Testis (tissue), 2 donors: ENCODE measurements at regions not wholly inside any gene's neighbourhood (a gene's known extent, or its start where the extent isn't known, plus 50 kb on each side); places are given as distances from the start of the nearest gene placed in this dataset.
"Not testable (repeated sequence)": the region's sequence is repeated elsewhere in the genome, so short reads cannot be mapped to it uniquely, and the experiment has no call there.

Source experiments
- DNase-seq: peaks from one replicate; pipeline ENCODE4 v3.0.0-alpha.2; 2019
- H3K27ac ChIP-seq, 2 donors: fragments of 200-600 bp; sonication (generic); one replicate each; pipeline ENCODE4 v1.5.1; 2019
- H3K27me3 ChIP-seq: fragments of 200-600 bp; sonication (generic); one replicate; pipeline ENCODE4 v1.5.1; 2019
- H3K36me3 ChIP-seq: fragments of 200-600 bp; sonication (generic); one replicate; pipeline ENCODE4 v1.5.1; 2017; ENCODE audit warnings: low read depth; ENCODE audit errors: missing control alignments
- H3K4me1 ChIP-seq: fragments of 200-600 bp; sonication (generic); one replicate; pipeline ENCODE4 v1.5.1; 2019
- H3K4me3 ChIP-seq, 2 donors: fragments of 200-600 bp; sonication (generic); one replicate each; pipeline ENCODE4 v1.5.1; 2017 to 2019
- H3K9me3 ChIP-seq: fragments of 200-600 bp; sonication (generic); one replicate; pipeline ENCODE4 v1.5.1; 2017
- POLR2A ChIP-seq: fragments of 450-650 bp; IDR thresholded peaks from one replicate; pipeline ENCODE4 v1.6.1; 2017; ENCODE audit warnings: antibody characterized with exemption, mild to moderate bottlenecking, moderate library complexity
- WGBS, 2 donors: methylation state at CpG; one replicate each; pipeline ENCODE4 v1.1.5; 2018; 5-methylcytosine and 5-hydroxymethylcytosine counted together
- intact Hi-C: fragments of 100-400 bp; cut with DNase I; formaldehyde crosslinking; loops from one replicate; pipeline ENCODE4 v1.15.1; 2023; ENCODE audit warnings: low total_unique reads
- TF ChIP-seq, protein P1 (sequence below), 3 experiments: fragments of 450-650 bp in 2 of 3; fragments of 200-600 bp in 1 of 3; sonication (generic) in 1 of 3; IDR thresholded peaks; one replicate each; pipeline ENCODE4 v1.5.1; 2016 to 2019; ENCODE audit warnings: antibody characterized with exemption in 3 of 3, mild to moderate bottlenecking in 2 of 3, moderate library complexity in 1 of 3

- WGBS, 2 donors: 59 to 71% methylated on average over 6 of the region's 6 CpGs
- no peak for DNase-seq
- H3K9me3 ChIP-seq: no peaks in the 10 kb centered on the region
- H3K36me3 ChIP-seq: no peaks in the 10 kb centered on the region
- no peak overlapping the region for H3K4me3 ChIP-seq
- no peak for TF ChIP-seq POLR2A
- TF ChIP-seq, protein P1, sequence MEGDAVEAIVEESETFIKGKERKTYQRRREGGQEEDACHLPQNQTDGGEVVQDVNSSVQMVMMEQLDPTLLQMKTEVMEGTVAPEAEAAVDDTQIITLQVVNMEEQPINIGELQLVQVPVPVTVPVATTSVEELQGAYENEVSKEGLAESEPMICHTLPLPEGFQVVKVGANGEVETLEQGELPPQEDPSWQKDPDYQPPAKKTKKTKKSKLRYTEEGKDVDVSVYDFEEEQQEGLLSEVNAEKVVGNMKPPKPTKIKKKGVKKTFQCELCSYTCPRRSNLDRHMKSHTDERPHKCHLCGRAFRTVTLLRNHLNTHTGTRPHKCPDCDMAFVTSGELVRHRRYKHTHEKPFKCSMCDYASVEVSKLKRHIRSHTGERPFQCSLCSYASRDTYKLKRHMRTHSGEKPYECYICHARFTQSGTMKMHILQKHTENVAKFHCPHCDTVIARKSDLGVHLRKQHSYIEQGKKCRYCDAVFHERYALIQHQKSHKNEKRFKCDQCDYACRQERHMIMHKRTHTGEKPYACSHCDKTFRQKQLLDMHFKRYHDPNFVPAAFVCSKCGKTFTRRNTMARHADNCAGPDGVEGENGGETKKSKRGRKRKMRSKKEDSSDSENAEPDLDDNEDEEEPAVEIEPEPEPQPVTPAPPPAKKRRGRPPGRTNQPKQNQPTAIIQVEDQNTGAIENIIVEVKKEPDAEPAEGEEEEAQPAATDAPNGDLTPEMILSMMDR (IDR thresholded peaks at IDR 0.05): no peak
- intact Hi-C loops: no loop called here
- H3K27me3 ChIP-seq: no peaks in the 10 kb centered on the region
- H3K4me1 ChIP-seq: no peaks in the 10 kb centered on the region
- no peak overlapping the region for H3K27ac ChIP-seq
These were observed 654.6 kb downstream of the SH2D4B start for GRCh38 chr10:81192221-81192788.

- Histone ChIP-seq H3K27ac (no peak overlapping the region), H3K9me3 (no peaks in the 10 kb centered on the region), H3K4me3 (no peak overlapping the region), H3K27me3 (no peaks in the 10 kb centered on the region), H3K36me3 (no peaks in the 10 kb centered on the region), H3K4me1 (no peaks in the 10 kb centered on the region)
- 79 to 89% methylated on average over 2 of the region's 2 CpGs for WGBS, 2 donors
- intact Hi-C loops: no loop called here
- TF ChIP-seq, protein P1 (IDR thresholded peaks at IDR 0.05): no peak
- no peak for TF ChIP-seq POLR2A
- DNase-seq: no peak
These were observed 663.1 kb downstream of the SH2D4B start for GRCh38 chr10:81200801-81201200.

- DNase-seq, H3K27me3 ChIP-seq, intact Hi-C loops, H3K9me3 ChIP-seq, H3K36me3 ChIP-seq, H3K4me3 ChIP-seq, H3K4me1 ChIP-seq, H3K27ac ChIP-seq: not testable (repeated sequence)
- 84 to 88% methylated on average over 5 of the region's 5 CpGs for WGBS, 2 donors
These were observed 667.6 kb upstream of the NRG3 start for GRCh38 chr10:81207359-81207758.

DNA sequence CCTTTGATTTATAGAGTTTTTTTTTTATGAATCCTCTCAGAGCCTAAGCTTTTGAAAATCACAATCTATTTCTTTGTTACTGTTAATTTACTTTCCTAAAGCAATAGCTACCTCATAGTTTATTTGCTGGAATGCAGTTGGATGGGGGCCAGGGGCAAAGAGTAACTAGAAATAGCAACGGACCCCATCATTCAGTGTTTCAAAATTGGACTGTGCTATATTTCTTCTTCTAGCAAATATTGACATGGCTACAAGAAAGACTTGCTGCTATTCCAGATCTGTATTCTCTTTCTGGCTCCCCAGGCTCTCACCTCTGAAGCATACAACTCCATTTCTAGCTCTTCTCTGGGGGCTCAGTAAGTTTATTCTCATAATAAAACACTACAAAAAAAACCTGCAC, 661.6 kb upstream of the NRG3 start:
- H3K27ac ChIP-seq: no peak overlapping the region
- H3K36me3 ChIP-seq: no peaks in the 10 kb centered on the region
- no peak overlapping the region for H3K4me3 ChIP-seq
- H3K9me3 ChIP-seq: no peaks in the 10 kb centered on the region
- H3K4me1 ChIP-seq: no peaks in the 10 kb centered on the region
- no peak for DNase-seq
- intact Hi-C loops: no loop called here
- WGBS, 2 donors: 44 to 49% methylated on average over 1 of the region's 1 CpG
- no peak for TF ChIP-seq POLR2A
- TF ChIP-seq, protein P1 (IDR thresholded peaks at IDR 0.05): no peak
- no peaks in the 10 kb centered on the region for H3K27me3 ChIP-seq

DNA sequence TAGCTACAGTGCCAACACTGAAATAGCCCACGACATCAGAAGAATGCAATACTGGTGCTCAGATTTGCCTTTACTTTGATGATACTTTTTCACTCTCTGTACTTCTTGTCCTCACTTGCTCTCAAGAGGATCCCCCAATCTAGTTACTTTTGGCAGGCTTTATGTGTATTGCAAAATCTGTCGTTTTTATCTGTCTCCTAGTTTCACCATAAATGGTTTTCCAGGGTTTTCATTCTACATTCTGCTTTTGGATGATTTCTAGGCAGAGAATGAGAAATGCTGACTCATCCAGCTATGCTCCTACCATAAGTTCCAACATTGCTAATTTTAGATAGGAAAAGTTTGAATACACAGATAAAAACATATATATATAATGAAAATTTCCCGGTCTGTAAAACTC, 659.5 kb upstream of the NRG3 start:
- DNase-seq: no peak
- no peak overlapping the region for H3K4me3 ChIP-seq
- H3K27ac ChIP-seq: no peak overlapping the region
- intact Hi-C loops: no loop called here
- no peaks in the 10 kb centered on the region for H3K36me3 ChIP-seq
- 56 to 59% methylated on average over 3 of the region's 3 CpGs for WGBS, 2 donors
- TF ChIP-seq, protein P1 (IDR thresholded peaks at IDR 0.05): no peak
- no peak for TF ChIP-seq POLR2A
- no peaks in the 10 kb centered on the region for H3K27me3 ChIP-seq
- no peaks in the 10 kb centered on the region for H3K4me1 ChIP-seq
- H3K9me3 ChIP-seq: no peaks in the 10 kb centered on the region
